Endothelial cell of umbilical vein (primary cell): ENCODE measurements at regions not wholly inside any gene's neighbourhood (a gene's known extent, or its start where the extent isn't known, plus 50 kb on each side); places are given as distances from the start of the nearest gene placed in this dataset.

Source experiments
- BruUV-seq: library from RNA; stranded (reverse); fragments of 400-500 nt; replicated peaks from 2 replicates; lab custom pipeline; 2021; lab: Mats Ljungman, UMichigan
- CTCF ChIA-PET: fragments of 300-600, 350-600 bp; sonication (Branson Sonifier 250); formaldehyde crosslinking; loops from one replicate; lab custom pipeline; 2021; ENCODE audit warnings: antibody characterized with exemption, inconsistent platforms; lab: Charles Lee
- POLR2A ChIA-PET: fragments of 300-600, 350-600 bp; sonication (Branson Sonifier 250); formaldehyde crosslinking; loops from one replicate; lab custom pipeline; 2021; ENCODE audit warnings: antibody characterized with exemption, inconsistent platforms; lab: Charles Lee
- DNase-seq: peaks from one replicate; pipeline ENCODE4 v3.0.0-alpha.2; 2011; ENCODE audit warnings: low read depth, low spot score
- FAIRE-seq: peaks from 2 replicates; lab custom pipeline; 2011; peaks lifted over from hg19 to GRCh38; lab: Jason Lieb, UNC
- H2AFZ ChIP-seq: 2 replicates; pipeline ENCODE4 v1.6.0; 2012; ENCODE audit warnings: low read depth, low read length, control low read depth, inconsistent platforms
- H3K27ac ChIP-seq: 2 replicates; pipeline ENCODE4 v1.5.1; 2011; ENCODE audit warnings: low read depth, mild to moderate bottlenecking, control low read depth, low read length, moderate library complexity; ENCODE audit not compliant: insufficient read depth
- H3K27me3 ChIP-seq, 2 experiments: 2 replicates each; pipeline versions ENCODE4 v1.6.0 to v1.6.1; 2011; ENCODE audit warnings: low read length in 2 of 2, mixed read lengths in 1 of 2; ENCODE audit not compliant: control insufficient read depth in 2 of 2, insufficient read depth in 2 of 2
- H3K36me3 ChIP-seq, 2 experiments: 2 replicates in 1 of 2; 3 replicates in 1 of 2; pipeline ENCODE4 v1.5.1; 2011; ENCODE audit warnings: low read length in 2 of 2, mild to moderate bottlenecking in 1 of 2, moderate library complexity in 1 of 2; ENCODE audit not compliant: control insufficient read depth in 2 of 2, insufficient read depth in 2 of 2; ENCODE audit errors: extremely low read depth in 1 of 2
- H3K4me1 ChIP-seq: 3 replicates; pipeline ENCODE4 v1.5.1; 2011; ENCODE audit warnings: mild to moderate bottlenecking, low read length; ENCODE audit not compliant: control insufficient read depth, insufficient read depth; ENCODE audit errors: extremely low read depth
- H3K4me2 ChIP-seq: 2 replicates; pipeline ENCODE4 v1.6.1; 2011; ENCODE audit warnings: low read length, control low read depth, mixed read lengths; ENCODE audit not compliant: insufficient read depth
- H3K4me3 ChIP-seq, 3 experiments: fragments of 200-600 bp in 1 of 3; sonication (generic), shearing (Covaris generic) in 1 of 3; replicated peaks in 1 of 3; 2 replicates each; pipeline ENCODE4 v1.5.1; 2011 to 2016; ENCODE audit warnings: control low read depth in 3 of 3, low read length in 3 of 3, mild to moderate bottlenecking in 2 of 3, inconsistent platforms in 1 of 3, low read depth in 1 of 3, moderate library complexity in 1 of 3; ENCODE audit not compliant: insufficient read depth in 1 of 3
- H3K79me2 ChIP-seq: 2 replicates; pipeline ENCODE4 v1.6.0; 2012; ENCODE audit warnings: low read length, inconsistent platforms; ENCODE audit not compliant: control insufficient read depth, insufficient read depth
- H3K9ac ChIP-seq: replicated peaks from 2 replicates; pipeline ENCODE3; 2011; ENCODE audit warnings: low read length, control low read depth; ENCODE audit not compliant: insufficient read depth; ENCODE audit errors: extremely low read depth
- H3K9me1 ChIP-seq: replicated peaks from 3 replicates; pipeline ENCODE4 v1.6.0; 2011; ENCODE audit warnings: mild to moderate bottlenecking, low read length; ENCODE audit not compliant: control insufficient read depth, insufficient read depth; ENCODE audit errors: extremely low read depth
- H3K9me3 ChIP-seq: replicated peaks from 2 replicates; pipeline ENCODE4 v1.5.1; 2012; ENCODE audit warnings: low read length, inconsistent platforms; ENCODE audit not compliant: control insufficient read depth, insufficient read depth
- H4K20me1 ChIP-seq: replicated peaks from 2 replicates; pipeline ENCODE3; 2011; ENCODE audit warnings: mild to moderate bottlenecking, low read length; ENCODE audit not compliant: control insufficient read depth, insufficient read depth; ENCODE audit errors: extremely low read depth
- EZH2 ChIP-seq: IDR thresholded peaks from 2 replicates; pipeline ENCODE4 v1.6.1; 2012; ENCODE audit warnings: borderline replicate concordance, low read depth, mild to moderate bottlenecking, moderate library complexity, low read length, inconsistent platforms; ENCODE audit not compliant: severe bottlenecking
- FOS ChIP-seq: IDR thresholded peaks from 2 replicates; pipeline ENCODE4 v1.6.1; 2011; ENCODE audit warnings: mild to moderate bottlenecking, low read length, moderate library complexity, borderline replicate concordance; ENCODE audit not compliant: insufficient read depth
- GATA2 ChIP-seq: IDR thresholded peaks from 2 replicates; pipeline ENCODE4 v1.7.0; 2011; ENCODE audit warnings: low read depth, mild to moderate bottlenecking, moderate library complexity, mixed read lengths, low read length; ENCODE audit not compliant: insufficient read length, insufficient read depth
- JUN ChIP-seq: IDR thresholded peaks from 2 replicates; pipeline ENCODE4 v1.6.1; 2011; ENCODE audit warnings: borderline replicate concordance, low read depth; ENCODE audit not compliant: insufficient read length, insufficient read depth
- MYC ChIP-seq: IDR thresholded peaks from one replicate; pipeline ENCODE4 v1.6.1; 2011; ENCODE audit warnings: mild to moderate bottlenecking, low read depth, low read length
- POLR2A ChIP-seq: IDR thresholded peaks from 2 replicates; pipeline ENCODE4 v1.6.1; 2012; ENCODE audit warnings: low read depth, mild to moderate bottlenecking, control low read depth, low read length
- POLR2AphosphoS5 ChIP-seq: IDR thresholded peaks from 2 replicates; pipeline ENCODE4 v1.6.1; 2012; ENCODE audit warnings: low read depth, mild to moderate bottlenecking, control low read depth, low read length, moderate library complexity; ENCODE audit not compliant: insufficient read depth
- dilution Hi-C: fragments of 300-500 bp; cut with MboI; formaldehyde crosslinking; loops from one replicate; pipeline ENCODE4 v1.15.0; 2019; ENCODE audit warnings: low sequenced_read_pairs; ENCODE audit not compliant: extremely low pct_ligation_motif_present
- intact Hi-C: fragments of 100-400 bp; cut with micrococcal nuclease; formaldehyde crosslinking; loops from one replicate; pipeline ENCODE4 v1.10.0; 2022
- TF ChIP-seq, protein P1 (sequence below), 2 donors: IDR thresholded peaks; 1 replicate in 1 of 2; 2 replicates in 1 of 2; pipeline ENCODE4 v1.5.1; 2011; ENCODE audit warnings: low read length in 2 of 2, mild to moderate bottlenecking in 2 of 2, moderate library complexity in 2 of 2, control low read depth in 1 of 2, inconsistent platforms in 1 of 2, low read depth in 1 of 2; ENCODE audit not compliant: insufficient read depth in 1 of 2; ENCODE audit errors: extremely low read depth in 1 of 2
- TF ChIP-seq, protein P2 (sequence below): IDR thresholded peaks from 2 replicates; pipeline ENCODE4 v1.6.1; 2011; ENCODE audit not compliant: insufficient read depth, insufficient read length

DNA sequence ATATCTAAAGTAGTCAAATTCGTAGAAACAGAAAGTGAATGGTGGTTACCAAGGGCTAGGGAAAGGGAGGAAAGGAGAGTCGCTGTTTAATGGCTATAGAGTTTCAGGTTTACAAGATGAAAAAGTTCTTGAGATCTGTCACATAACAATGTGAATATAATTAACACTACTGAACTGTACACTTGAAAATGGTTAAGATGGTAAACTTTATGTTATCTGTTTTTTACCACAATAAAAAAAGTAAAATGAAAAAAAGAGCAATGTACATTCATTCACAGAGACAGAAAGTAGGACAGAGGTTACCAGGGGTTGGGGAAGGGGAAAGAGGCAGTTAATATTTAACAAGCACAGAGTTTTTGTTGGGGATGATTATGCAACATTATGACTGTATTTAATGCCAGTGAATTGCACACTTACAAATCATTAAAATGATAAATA lies 53.3 kb upstream of the SEC16B start:
- ChIA-PET POLR2A (no interaction called here), CTCF (no interaction called here)
- H3K79me2 ChIP-seq, result no peaks in the 10 kb centered on the region
- no peaks in the 10 kb centered on the region for H3K27me3 ChIP-seq
- FAIRE-seq, result no peak
- H3K36me3 ChIP-seq, result no peaks in the 10 kb centered on the region
- H3K9me3 ChIP-seq, result no peaks in the 10 kb centered on the region
- H4K20me1 ChIP-seq, result no peaks in the 10 kb centered on the region
- no peak overlapping the region for H3K27ac ChIP-seq
- no peak overlapping the region for H2AFZ ChIP-seq
- DNase-seq, result no peak
- dilution Hi-C loops (no loop called here), intact Hi-C loops (no loop called here)
- H3K4me1 ChIP-seq, result no peaks in the 10 kb centered on the region
- no TSS peak for BruUV-seq
- no peak overlapping the region for H3K4me3 ChIP-seq
- no peaks in the 10 kb centered on the region for H3K9me1 ChIP-seq
- TF ChIP-seq JUN, result no peak
- H3K4me2 ChIP-seq, result no peak overlapping the region
- H3K9ac ChIP-seq, result no peak overlapping the region

DNA sequence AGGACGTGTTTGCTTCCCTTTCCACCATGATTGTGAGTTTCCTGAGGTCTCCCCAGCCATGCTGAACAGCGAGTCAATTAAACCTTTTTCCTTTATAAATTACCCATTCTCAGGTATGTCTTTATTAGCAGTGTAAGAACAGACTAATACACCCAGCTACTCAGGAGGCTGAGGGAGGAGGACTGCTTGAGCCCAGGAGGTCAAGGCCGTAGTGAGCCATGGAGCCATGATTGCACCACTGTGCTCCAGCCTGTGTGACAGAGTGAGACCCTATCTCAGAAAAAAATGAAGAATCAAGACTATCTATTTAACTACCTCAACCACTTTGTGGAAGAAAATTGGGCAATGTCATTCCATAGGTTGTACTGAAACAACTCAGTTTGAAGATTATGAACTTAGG lies 54.6 kb upstream of the SEC16B start:
- Histone ChIP-seq H3K4me2 (no peak overlapping the region), H3K4me3 (no peak overlapping the region), H3K36me3 (no peaks in the 10 kb centered on the region), H3K9ac (no peak overlapping the region), H3K79me2 (no peaks in the 10 kb centered on the region), H3K4me1 (no peaks in the 10 kb centered on the region), H2AFZ (no peak overlapping the region), H3K9me3 (no peaks in the 10 kb centered on the region), H3K27ac (no peak overlapping the region), H3K9me1 (no peaks in the 10 kb centered on the region), H4K20me1 (no peaks in the 10 kb centered on the region), H3K27me3 (no peaks in the 10 kb centered on the region)
- intact Hi-C loops (no loop called here), dilution Hi-C loops (no loop called here)
- TF ChIP-seq MYC (no peak), FOS (no peak), JUN (no peak), POLR2AphosphoS5 (no peak), POLR2A (no peak), EZH2 (no peak), GATA2 (no peak)
- TF ChIP-seq, protein P1, sequence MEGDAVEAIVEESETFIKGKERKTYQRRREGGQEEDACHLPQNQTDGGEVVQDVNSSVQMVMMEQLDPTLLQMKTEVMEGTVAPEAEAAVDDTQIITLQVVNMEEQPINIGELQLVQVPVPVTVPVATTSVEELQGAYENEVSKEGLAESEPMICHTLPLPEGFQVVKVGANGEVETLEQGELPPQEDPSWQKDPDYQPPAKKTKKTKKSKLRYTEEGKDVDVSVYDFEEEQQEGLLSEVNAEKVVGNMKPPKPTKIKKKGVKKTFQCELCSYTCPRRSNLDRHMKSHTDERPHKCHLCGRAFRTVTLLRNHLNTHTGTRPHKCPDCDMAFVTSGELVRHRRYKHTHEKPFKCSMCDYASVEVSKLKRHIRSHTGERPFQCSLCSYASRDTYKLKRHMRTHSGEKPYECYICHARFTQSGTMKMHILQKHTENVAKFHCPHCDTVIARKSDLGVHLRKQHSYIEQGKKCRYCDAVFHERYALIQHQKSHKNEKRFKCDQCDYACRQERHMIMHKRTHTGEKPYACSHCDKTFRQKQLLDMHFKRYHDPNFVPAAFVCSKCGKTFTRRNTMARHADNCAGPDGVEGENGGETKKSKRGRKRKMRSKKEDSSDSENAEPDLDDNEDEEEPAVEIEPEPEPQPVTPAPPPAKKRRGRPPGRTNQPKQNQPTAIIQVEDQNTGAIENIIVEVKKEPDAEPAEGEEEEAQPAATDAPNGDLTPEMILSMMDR (IDR thresholded peaks at IDR 0.05; ENCODE audit: extremely low read depth in 1 of 2, insufficient read depth in 1 of 2, low read depth in 1 of 2, low read length in 2 of 2), result no peak
- TF ChIP-seq, protein P2, sequence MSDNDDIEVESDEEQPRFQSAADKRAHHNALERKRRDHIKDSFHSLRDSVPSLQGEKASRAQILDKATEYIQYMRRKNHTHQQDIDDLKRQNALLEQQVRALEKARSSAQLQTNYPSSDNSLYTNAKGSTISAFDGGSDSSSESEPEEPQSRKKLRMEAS, result no peak
- ChIA-PET POLR2A (no interaction called here), CTCF (interaction anchor here (0.6 kb wide), 1 partner anchor 19 kb away, joined by 3 read pairs; no protein-coding TSS in a partner anchor)
- FAIRE-seq (no peak), DNase-seq (no peak)
- no TSS peak for BruUV-seq
